Sciatic nerve (tissue), 2 donors: ENCODE measurements at regions not wholly inside any gene's neighbourhood (a gene's known extent, or its start where the extent isn't known, plus 50 kb on each side); places are given as distances from the start of the nearest gene placed in this dataset.
"Not testable (repeated sequence)": the region's sequence is repeated elsewhere in the genome, so short reads cannot be mapped to it uniquely, and the experiment has no call there.

Experiments
- ATAC-seq: fragments of 200-7000 bp; cut with Tn5 transposase; one replicate; pipeline ENCODE4 v1.9.1; 2020; ENCODE audit warnings: mild to moderate bottlenecking, moderate library complexity
- DNase-seq: peaks from one replicate; pipeline ENCODE4 v3.0.0-alpha.2; 2020; ENCODE audit warnings: low spot score
- intact Hi-C: fragments of 100-400 bp; cut with DNase I; formaldehyde crosslinking; loops from one replicate; pipeline ENCODE4 v1.14.2; 2022
- donor health status: DM: no; HTN: no; CAD: no.
- donor health status: DM: no; HTN: no; CAD: no.

- intact Hi-C loops: no loop called here
- ATAC-seq: no peak
- no peak for DNase-seq
Observed at GRCh38 chr4:103499094-103499493, 220.7 kb downstream of the TACR3 start.

GRCh38 chr4:103498161-103499070, 221.4 kb downstream of the TACR3 start:
- ATAC-seq: no peak
- DNase-seq: no peak
- intact Hi-C loops: no loop called here

- no peak for ATAC-seq
- DNase-seq: no peak
- intact Hi-C loops: no loop called here
Observed at GRCh38 chr4:103497692-103498091, 222.1 kb downstream of the TACR3 start.

DNA sequence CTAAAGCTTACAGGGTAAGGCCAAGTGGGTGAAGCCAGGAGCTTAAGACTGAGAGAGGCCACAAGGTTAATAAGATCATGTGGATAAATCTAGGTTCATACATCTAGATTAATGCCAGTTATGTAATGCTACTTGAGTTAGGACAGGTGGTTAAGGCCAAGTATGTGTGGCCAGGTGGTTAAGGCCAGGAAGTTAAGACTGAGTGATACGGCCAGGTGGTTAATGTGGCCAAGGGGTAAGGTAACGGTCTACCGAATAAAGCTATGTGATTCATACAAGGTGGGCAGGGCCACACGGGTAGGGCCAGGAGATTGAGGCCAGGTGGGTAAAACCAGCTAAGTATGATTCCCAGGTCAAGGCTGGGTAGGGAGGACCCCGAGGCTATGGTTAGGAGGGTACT, 223.0 kb downstream of the TACR3 start:
- no peak for DNase-seq
- no peak for ATAC-seq
- intact Hi-C loops: no loop called here

DNA sequence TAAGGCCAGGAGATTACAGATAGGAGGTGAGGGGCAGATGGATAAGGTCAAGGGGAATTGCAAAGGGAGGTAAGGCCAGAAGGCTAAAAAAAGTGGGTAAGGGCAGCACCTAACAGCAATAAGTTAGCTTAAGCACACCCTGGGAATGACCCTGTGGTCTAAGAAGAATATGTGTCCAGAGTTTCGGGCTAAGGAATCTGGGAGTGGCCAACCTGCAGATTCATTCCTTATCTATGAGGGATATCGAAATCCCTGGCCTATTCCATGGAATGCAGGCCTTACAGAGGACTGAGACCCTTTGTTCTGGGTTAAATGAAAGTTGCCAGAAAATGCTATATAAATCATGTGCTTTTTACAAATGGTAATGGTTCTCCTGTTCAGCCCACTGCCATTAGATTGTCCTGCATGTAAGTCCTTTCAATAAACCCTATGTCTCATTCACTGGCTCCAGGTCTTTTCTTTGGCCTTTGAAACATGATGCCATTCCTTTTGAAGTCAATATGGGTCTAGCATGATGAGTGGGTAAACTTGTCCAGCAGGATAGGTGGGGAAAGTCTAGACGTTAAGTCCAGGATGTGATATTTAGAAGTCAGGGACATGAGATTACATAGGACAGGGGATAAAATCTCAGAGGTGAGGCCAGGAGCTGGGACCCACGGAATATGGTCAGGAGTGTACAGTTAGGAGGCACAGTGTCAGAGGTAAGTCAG, 226.2 kb downstream of the TACR3 start:
- intact Hi-C loops: no loop called here
- no peak for ATAC-seq
- DNase-seq: no peak

DNA sequence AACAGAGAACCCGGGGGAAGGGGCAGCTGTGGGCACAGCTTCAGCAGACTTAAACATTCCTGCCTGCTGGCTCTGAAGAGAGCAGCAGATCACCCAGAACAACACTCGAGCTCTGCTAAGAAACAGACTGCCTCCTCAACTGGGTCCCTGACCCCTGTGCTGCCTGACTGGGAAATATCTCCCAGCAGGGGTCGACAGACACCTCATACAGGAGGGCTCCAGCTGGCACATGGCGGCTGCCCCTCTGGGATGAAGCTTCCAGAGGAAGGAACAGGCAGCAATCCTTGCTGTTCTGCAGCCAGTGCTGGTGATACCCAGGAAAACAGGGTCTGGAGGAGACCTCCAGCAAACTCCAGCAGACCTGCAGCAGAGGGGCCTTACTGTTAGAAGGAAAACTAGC, 234.5 kb downstream of the TACR3 start:
- intact Hi-C loops, ATAC-seq, DNase-seq: not testable (repeated sequence)

DNA sequence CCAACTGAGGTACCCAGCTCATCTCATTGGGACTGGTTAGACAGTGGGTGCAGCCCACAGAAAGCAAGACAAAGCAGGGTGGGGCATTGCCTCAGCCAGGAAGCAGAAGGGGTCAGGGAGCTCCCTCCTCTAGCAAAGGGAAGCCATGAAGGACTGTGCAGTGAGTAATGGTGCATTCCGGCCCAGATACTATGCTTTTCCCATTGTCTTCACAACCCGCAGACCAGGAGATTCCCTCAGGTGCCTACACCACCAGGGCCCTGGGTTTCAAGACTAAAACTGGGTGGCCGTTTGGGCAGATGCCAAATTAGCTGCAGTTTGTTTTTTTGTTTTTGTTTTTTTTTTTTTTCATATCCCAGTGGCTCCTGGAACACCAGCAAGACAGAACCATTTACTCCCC, 235.3 kb downstream of the TACR3 start:
- ATAC-seq (no peak), DNase-seq (no peak)
- intact Hi-C loops: no loop called here

DNA sequence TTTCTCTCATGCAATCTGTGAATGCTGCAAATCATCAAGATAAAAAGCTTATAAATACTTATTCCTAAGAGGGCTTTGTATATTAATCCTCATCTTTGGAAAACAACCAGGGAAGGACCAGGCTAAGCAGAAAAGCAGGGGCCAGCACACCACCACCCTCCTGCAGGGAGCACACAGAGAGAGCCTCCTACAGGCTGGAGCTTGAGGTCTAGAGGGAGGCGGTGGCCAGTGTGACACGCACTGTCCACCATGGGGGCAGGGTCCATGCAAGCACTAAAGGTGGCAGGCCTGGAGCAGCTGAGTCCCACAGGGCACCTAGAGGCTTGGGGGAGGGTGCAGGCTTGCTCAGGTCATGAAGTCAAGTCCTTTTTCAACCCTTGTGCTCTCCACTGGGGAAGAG, 236.9 kb downstream of the TACR3 start:
- no peak for ATAC-seq
- intact Hi-C loops: no loop called here
- no peak for DNase-seq

DNA sequence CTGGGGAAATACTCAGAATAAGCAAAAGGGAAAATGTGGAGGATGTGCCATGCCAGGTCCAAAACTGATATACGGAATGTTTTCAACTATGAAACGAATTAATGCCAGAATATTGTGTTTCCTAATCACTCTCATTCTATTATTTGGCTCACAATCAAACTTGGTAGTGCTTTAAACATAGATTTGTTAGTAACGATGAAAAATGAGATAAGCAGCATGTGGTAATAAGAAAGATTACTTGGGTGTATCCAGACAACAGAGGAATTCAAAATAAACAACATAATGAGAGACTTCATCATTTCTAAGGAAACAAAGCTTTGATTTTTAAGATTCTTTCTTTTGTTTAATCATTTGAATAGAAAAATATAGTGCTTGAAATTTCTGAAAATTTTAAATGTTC, 237.3 kb downstream of the TACR3 start:
- DNase-seq (no peak), ATAC-seq (no peak)
- intact Hi-C loops: no loop called here

- intact Hi-C loops: no loop called here
- ATAC-seq: no peak
- DNase-seq: no peak
Observed at GRCh38 chr4:103478734-103479133, 241.1 kb downstream of the TACR3 start.

- DNase-seq: no peak
- intact Hi-C loops: no loop called here
- no peak for ATAC-seq
Observed at GRCh38 chr4:103478210-103478609, 241.6 kb downstream of the TACR3 start.

DNA sequence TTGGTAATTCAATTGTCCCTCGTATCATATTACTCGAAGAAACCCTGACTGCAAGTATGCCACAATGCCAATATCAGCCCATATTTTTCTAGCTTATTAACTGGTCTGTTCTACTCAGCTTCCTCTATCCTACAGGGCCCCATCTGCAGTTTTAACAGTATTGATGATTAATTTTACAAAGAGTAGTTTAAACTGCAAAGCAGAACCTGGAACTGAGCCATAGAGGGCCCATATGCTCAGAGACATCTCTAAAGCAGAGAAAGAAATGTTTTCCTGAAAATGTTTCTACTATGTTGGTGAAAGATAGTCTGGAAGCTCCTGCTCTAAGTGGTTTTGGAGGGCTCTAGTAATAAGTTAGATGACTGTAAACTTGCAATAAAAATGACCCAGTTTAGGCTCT, 259.4 kb upstream of the CENPE start:
- ATAC-seq (no peak), DNase-seq (no peak)
- intact Hi-C loops: no loop called here

DNA sequence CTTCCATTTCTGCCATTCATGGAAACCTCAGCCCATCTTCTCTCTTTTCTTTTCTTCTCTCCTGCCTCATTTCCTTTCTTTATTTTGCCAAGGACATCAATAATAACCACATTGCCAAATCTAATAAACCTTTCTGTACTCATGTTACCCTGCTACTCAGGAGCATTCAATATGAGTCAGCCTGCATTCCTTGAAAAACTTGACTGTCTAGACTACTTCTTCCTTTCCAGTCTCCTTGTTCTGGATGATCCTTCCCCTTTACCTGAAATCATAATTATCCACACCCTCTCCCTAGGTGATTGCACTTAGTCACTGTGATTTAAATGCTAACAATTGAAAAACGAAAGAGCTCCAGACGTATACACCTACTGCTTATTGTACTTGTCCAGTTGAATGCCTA, 253.2 kb upstream of the CENPE start:
- intact Hi-C loops: no loop called here
- no peak for DNase-seq
- no peak for ATAC-seq

GRCh38 chr4:103450693-103451092, 252.6 kb upstream of the CENPE start:
- DNase-seq: no peak
- ATAC-seq: no peak
- intact Hi-C loops: no loop called here

- DNase-seq: no peak
- ATAC-seq: no peak
- intact Hi-C loops: no loop called here
Observed at GRCh38 chr4:103449296-103450023, 251.3 kb upstream of the CENPE start.

- intact Hi-C loops: no loop called here
- ATAC-seq: no peak
- no peak for DNase-seq
Observed at GRCh38 chr4:103445377-103445776, 247.2 kb upstream of the CENPE start.

DNA sequence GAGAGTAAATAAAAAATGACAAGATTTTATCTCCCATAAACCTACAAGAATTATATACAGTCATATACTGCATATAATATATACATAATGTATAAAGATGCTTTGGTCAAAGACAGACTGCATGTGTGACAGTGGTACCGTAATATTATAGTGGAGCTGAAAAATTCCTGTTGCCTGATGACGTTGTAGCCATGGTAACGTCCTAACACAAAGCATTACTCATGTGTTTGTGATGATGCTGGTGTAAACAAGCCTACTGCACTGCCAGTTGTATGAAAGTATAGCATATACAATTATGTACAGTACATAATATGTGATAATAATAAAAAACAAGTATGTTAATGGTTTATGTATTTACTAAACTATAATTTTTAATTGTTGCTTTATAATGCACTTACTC, 245.2 kb upstream of the CENPE start:
- intact Hi-C loops: no loop called here
- ATAC-seq: no peak
- no peak for DNase-seq

DNA sequence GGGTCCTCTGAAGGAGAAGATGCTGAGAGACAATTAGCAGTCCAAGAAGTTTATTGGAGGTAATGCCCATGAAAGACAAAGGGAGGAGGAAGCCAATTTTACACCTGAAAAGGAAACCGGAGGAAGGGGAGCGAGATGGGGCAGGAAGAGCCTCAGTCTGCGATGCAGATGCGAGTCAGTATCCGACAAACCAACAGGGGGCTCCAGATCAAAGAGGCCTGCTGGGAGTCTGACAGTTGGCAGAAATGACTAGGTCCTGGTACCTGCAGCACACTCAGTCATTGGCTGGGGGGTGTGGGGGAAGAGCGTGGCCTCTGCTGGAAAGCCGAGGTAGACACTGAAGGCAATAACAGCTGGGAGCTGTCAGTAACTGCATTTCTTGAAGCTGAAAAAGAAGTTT, 231.1 kb upstream of the CENPE start:
- ATAC-seq (no peak), DNase-seq (no peak)
- intact Hi-C loops: no loop called here

GRCh38 chr4:103425406-103425805, 227.3 kb upstream of the CENPE start:
- no peak for DNase-seq
- intact Hi-C loops: no loop called here
- ATAC-seq: no peak

DNA sequence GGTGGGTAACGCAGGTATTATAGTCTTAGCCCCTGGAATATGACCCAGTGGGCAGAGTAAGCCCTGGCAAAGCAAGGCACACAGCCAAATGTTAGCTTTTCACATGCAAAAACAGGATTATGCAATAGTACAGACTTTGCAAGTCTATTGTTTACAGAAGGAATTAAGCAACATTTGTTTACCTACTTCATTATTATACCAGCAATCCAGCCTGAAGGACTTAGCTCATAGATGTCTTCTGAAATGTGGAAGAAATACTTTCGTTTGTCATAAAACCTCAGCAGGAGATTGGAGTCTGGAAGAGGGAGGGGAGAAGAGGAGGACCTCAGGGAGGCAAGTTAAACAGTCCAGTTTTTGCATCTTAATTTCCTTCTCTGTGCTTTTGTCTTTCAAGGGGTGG, 226.7 kb upstream of the CENPE start:
- DNase-seq: no peak
- intact Hi-C loops: no loop called here
- no peak for ATAC-seq
